ENCODE measurements at regions not wholly inside any gene's neighbourhood (a gene's known extent, or its start where the extent isn't known, plus 50 kb on each side); places are given as distances from the start of the nearest gene placed in this dataset.

DNA sequence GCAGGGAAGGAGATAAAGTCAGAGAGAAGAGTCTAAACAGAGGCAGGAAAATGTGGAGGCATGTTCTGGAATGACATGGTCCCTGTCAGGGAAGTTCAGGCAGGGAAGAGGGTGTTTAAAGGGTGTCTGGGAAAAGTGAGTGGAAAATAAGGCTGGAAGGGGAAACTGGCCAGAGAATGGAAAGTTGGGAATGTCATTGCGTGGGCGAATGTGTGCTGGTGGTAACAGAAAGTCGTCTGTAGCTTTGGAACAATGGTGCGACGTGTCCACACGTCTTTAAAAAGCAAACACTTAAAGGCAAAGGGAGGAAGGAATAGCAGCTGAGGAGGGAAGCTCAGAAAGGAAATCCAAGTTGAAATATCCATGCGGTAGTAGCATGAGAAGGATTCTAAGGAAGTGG lies 469.5 kb upstream of the SALL3 start:
- TF ChIP-seq, protein P1, sequence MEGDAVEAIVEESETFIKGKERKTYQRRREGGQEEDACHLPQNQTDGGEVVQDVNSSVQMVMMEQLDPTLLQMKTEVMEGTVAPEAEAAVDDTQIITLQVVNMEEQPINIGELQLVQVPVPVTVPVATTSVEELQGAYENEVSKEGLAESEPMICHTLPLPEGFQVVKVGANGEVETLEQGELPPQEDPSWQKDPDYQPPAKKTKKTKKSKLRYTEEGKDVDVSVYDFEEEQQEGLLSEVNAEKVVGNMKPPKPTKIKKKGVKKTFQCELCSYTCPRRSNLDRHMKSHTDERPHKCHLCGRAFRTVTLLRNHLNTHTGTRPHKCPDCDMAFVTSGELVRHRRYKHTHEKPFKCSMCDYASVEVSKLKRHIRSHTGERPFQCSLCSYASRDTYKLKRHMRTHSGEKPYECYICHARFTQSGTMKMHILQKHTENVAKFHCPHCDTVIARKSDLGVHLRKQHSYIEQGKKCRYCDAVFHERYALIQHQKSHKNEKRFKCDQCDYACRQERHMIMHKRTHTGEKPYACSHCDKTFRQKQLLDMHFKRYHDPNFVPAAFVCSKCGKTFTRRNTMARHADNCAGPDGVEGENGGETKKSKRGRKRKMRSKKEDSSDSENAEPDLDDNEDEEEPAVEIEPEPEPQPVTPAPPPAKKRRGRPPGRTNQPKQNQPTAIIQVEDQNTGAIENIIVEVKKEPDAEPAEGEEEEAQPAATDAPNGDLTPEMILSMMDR (IDR thresholded peaks at IDR 0.05; ENCODE audit: low read depth, low read length): no peak
- TF ChIP-seq EZH2phosphoT487 (IDR thresholded peaks at IDR 0.05; ENCODE audit: low read depth): no peak
